GM19023 (cell line): ENCODE measurements at regions not wholly inside any gene's neighbourhood (a gene's known extent, or its start where the extent isn't known, plus 50 kb on each side); places are given as distances from the start of the nearest gene placed in this dataset.

Source experiments
- ATAC-seq: cut with Tn5 transposase; IDR thresholded peaks from one replicate; pipeline ENCODE4 v1.9.1; 2021; ENCODE audit warnings: mild to moderate bottlenecking, moderate library complexity; ENCODE audit not compliant: unreplicated experiment

- no peak for ATAC-seq
These were observed 281.0 kb upstream of the POU3F1 start for GRCh38 chr1:38327559-38327973.

- ATAC-seq, result no peak
These were observed 280.3 kb upstream of the POU3F1 start for GRCh38 chr1:38326856-38327255.

DNA sequence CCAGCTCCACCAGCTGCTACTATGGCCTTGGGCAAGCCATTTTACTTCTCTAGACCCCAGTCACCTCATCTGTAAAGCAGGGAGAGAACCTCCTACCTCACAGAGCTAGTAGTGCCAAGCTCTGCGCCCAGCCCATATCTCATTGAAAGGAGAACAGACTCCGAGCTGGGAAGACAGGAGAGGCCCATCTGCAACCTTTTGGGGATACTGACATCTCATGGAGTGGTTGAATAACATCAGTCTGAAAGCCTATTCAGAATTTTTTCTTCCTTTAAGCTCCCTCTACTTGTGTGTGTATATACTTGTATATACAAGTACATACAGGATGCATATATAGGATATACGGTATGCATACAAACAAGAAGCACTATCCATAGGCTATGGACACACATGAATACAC, 279.5 kb upstream of the POU3F1 start:
- no peak for ATAC-seq

- no peak for ATAC-seq
These were observed 266.2 kb upstream of the POU3F1 start for GRCh38 chr1:38312753-38313152.

DNA sequence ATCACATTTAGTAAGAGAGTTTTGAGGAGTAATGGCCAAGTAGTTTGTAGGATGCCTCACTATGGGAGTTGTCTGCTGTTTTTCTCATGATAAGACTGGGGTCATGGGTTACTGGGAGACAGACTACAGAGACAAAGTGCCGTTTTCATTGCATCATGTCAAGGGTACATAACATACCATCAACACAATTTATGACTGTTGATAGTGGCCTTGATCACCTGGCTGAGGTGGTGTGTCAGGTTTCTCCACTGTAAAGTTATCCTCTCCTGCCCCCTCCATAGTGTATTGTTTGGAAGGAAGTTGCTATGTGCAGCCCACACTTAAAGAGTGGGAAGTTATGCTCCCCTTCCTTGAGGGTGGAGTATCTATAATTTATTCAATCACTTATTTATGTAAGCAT, 263.5 kb upstream of the POU3F1 start:
- no peak for ATAC-seq

DNA sequence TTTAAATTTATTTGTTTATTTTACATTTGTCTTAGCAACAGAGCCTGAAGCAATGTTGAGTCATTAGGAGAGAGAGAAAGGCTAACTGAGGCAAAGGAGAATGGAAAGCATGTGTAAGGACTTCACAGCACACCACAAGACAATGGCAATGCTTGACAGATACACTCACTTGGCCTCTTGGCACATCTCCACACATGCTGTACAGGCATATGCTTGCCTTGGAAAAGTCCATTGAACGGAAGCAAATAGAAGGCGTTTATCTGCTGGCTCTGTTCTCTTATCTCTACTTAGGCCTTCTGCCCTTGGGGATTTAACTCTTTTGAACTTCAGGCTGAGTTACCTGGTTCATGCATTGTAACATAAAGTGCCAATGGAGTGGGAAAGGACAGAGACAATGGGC, 262.2 kb upstream of the POU3F1 start:
- no peak for ATAC-seq

DNA sequence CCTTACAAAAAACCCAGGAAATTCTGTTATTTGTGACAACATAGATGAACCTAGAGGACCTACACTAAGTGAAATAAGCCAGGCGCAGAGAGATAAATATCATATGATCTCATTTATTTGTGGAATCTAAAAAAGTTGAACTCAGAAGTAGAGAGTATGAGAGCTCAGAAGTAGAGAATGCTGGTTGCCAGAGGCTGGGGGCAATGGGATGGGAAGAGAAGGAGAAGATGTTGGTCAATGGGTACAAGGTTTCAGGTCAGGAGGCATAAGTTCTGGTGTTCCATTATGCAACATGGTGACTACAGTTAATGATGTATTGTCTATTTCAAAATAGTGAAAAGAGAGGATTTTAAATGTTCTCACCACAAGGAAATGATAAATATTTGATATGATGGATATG, 259.1 kb upstream of the POU3F1 start:
- no peak for ATAC-seq

GRCh38 chr1:38303843-38304242, 257.2 kb upstream of the POU3F1 start:
- no peak for ATAC-seq

DNA sequence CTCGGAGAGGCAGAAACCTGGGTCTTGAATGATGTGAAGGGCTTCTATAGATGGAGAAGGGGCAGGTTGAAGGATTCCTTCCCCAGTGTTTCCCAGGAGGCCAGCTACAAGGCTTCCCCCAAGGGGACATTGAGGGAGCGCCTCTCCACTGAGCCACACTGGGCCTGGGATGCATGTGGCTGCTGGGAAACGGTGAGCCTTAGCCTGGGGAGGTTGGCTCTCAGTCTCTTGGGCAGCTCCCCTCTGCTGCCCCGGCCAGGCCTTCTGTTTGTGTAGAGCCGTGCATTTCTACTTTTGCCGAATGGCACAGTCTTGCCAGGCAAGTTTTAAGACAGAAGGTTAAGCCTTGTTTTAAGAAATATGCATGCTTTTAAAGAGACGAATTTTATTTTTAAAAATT, 254.4 kb upstream of the POU3F1 start:
- ATAC-seq, result no peak

DNA sequence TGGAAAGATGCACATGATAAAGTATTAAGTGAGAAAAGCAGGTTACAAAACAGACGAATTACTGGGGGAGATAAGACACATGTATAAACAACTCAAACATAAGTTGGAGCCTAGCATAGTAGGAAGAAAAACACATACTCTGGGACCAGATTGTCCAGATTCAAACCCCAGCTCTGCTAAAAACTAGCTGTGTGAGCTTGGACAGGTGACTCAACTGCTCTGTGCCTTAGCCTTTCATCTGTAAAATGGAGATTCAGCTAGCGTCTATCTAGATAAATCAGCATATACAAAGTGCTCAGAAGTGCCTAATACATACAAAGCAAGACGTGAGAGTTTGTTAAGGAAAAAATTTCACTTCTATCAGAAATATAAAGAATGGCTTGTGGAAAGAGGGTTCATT, 254.0 kb upstream of the POU3F1 start:
- ATAC-seq, result no peak

DNA sequence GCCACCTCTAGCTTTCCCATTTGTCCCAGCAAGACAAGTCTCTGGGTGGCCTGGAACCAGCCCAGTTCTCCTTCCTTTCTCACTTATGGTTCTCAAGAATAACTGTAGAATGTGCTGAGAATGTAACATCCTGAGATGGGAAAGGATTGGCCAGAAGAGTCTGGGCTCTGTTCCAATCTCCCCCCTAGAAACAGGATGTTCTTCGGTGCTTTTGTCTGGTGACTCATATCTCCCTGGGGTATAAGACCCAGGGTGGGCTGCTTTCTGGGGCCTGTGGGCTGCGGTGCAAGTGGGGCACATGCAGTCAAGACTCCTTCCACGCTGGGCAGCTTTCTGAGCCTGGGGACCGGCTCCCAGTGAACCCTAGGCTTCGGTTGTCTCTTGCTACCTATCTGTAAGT, 251.2 kb upstream of the POU3F1 start:
- ATAC-seq, result no peak

DNA sequence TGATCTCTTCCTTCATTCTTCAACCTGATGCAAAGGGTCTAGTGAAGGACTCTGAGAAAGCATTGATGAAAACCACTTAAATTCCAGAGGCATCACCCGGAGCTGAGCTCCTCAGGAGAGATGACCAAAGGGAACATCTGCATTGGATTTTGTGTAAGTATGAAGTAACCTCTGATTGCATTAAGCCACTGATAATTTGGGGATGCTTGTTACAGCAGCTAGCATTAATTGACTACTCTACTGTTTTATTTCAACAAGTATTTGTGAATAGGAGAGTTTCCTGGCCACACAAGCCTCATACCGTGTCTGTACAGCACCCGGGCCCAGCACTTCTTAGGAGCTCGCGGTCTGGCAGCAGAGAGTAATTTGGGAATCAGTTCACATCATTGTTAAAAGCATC, 250.7 kb upstream of the POU3F1 start:
- no peak for ATAC-seq

GRCh38 chr1:38296047-38296446, 249.5 kb upstream of the POU3F1 start:
- ATAC-seq, result no peak

DNA sequence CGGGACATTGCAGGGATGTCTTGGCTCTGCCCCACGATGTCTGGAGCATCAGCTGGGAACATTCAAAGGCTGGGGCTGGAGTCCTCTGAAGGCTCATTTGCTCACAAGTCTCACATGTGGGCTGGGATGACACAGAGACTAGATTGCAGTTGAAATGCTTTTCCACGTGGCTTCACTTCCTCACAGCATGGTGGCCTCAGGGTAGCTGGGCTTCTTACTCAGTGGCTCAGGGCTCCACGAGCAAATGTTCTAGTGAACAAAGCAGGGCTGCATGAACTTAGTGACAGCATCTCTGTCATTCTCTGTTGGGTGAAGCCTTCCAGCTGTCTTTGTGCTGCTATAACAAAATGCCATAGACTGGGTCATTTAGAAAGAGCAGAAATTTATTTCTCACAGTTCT, 247.0 kb upstream of the POU3F1 start:
- ATAC-seq, result no peak

DNA sequence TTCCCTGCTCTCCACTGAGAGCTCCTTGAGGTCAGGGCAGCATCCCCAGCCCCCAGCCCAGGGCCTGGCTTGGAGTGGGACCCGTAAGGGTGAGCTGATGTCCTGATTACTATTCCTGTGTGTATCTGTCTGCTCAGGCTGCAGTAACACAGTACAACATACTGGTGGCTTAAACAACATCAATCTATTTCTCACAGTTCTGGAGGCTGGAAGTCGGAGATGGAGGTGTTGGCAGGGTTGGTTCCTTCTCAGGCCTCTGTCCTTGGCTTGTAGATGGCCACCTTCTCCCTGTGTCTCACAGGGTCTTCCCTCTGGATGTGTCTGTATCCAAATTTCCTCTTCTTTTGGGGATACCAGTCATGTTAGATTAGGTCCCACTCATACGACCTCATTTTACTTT, 246.4 kb upstream of the POU3F1 start:
- no peak for ATAC-seq

DNA sequence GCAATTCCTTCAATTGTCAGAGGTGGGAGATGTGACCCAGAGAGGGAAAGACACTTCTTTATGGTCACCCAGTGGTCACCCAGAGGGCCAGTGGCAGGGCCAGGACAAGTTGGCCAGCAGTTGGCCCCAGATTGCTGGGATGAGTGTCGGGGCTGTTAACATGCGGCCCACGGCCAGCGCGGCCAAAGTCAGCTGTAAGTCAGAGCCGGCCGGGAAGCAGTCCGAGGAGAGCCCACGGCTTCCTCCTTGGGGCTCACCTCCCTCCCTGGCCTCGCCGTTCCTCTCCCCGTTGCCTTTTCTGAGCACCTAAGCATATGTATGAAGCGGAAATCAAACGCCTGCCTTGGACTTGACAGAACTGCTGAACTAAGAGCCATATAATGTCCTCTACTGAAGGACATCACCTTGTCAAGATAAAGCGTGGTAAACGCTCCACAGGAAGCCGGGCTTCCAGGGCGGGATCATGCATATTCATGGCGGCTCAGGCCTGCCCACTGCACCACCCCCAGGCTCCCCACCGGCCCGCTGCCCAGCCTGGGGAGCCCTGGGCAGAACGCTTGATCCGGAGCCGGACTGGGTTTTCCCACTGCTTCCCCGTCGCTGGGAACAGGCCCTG, 245.4 kb upstream of the POU3F1 start:
- ATAC-seq, result no peak

GRCh38 chr1:38291336-38291735, 244.7 kb upstream of the POU3F1 start:
- no peak for ATAC-seq

GRCh38 chr1:38289034-38289433, 242.4 kb upstream of the POU3F1 start:
- ATAC-seq, result no peak

DNA sequence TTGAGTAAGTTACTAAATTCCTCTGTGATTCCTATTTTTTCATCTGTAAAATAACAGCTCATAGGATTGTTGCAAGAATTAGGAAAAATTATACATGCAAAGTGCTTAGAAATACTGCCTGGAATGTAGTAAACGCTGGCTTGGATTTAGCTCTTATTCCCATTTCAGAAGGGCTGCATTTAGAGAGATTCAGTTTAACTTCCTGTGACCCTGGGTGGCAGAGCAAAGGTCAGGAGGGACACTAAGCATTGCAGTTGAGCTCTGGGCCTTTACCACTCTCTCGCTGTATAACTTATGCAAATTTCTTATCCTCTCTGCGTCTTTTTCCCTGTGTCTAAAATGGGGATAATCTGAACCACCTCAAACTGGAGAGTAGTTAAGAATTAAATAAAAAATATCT, 241.0 kb upstream of the POU3F1 start:
- ATAC-seq, result no peak

DNA sequence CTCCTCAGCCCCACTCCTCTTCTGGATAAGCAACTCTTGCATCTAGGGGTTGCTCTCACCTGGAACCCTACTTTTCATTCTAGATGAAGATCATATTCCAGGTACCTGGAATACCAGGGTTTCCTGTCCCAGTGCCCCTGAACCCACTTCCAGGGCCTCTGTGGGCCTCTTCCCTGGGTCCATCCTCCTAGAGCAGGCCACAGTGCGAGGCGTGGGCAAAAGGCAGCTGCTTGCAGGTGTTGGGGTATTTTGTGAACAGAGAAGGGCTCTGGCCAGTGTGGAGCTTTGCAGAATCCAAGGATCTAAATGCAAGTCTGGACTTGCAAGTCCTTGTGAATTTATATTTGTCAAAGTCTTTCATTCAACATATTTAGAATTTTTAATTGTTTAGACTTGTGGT, 240.4 kb upstream of the POU3F1 start:
- no peak for ATAC-seq

GRCh38 chr1:38285807-38286530, 239.4 kb upstream of the POU3F1 start:
- ATAC-seq, result no peak

- ATAC-seq, result no peak
These were observed 238.4 kb upstream of the POU3F1 start for GRCh38 chr1:38284953-38285352.
